HCT116 (cell line): ENCODE measurements at regions not wholly inside any gene's neighbourhood (a gene's known extent, or its start where the extent isn't known, plus 50 kb on each side); places are given as distances from the start of the nearest gene placed in this dataset.

Experiments used
- ATAC-seq: fragments of 200-7000 bp; cut with Tn5 transposase; 2 replicates; pipeline ENCODE4 v1.9.1; 2020; ENCODE audit warnings: mild to moderate bottlenecking, moderate library complexity
- BruUV-seq: library from RNA; stranded (reverse); fragments of 400-500 nt; replicated peaks from 2 replicates; lab custom pipeline; 2021; lab: Mats Ljungman, UMichigan
- CTCF ChIA-PET: fragments of 300-600 bp; sonication (Branson Sonifier 250); formaldehyde crosslinking; loops from one replicate; lab custom pipeline; 2021; ENCODE audit warnings: antibody characterized with exemption; lab: Charles Lee
- POLR2A ChIA-PET: fragments of 300-600, 350-600 bp; sonication (Branson Sonifier 250); formaldehyde crosslinking; loops from one replicate; lab custom pipeline; 2021; ENCODE audit warnings: antibody characterized with exemption; lab: Charles Lee
- RAD21 ChIA-PET, 2 experiments: fragments of 300-600 bp; sonication (Branson Sonifier 250); formaldehyde crosslinking; loops; one replicate each; lab custom pipeline; 2023; ENCODE audit warnings: low total read pairs in 2 of 2; ENCODE audit not compliant: uncharacterized antibody in 2 of 2, unreplicated experiment in 2 of 2, low non-redundant PET in 1 of 2; lab: Charles Lee
- DNase-seq: peaks from one replicate; pipeline ENCODE4 v3.0.0-alpha.2; 2010; ENCODE audit warnings: low read depth, low spot score
- H2AFZ ChIP-seq: fragments of 200-600 bp; shearing (Covaris generic), sonication (generic); 2 replicates; pipeline ENCODE4 v1.6.1; 2017; ENCODE audit warnings: low read depth, mixed run types, mixed read lengths, antibody characterized with exemption, low read length; ENCODE audit not compliant: poor library complexity, severe bottlenecking
- H3K27ac ChIP-seq: 2 replicates; pipeline ENCODE4 v1.5.1; 2012; ENCODE audit warnings: low read depth, low read length
- H3K27me3 ChIP-seq: fragments of 200-600 bp; sonication (generic); 2 replicates; pipeline ENCODE4 v1.6.1; 2016; ENCODE audit warnings: mixed run types, low read length, mixed read lengths; ENCODE audit not compliant: insufficient read depth
- H3K36me3 ChIP-seq, 2 experiments: fragments of 200-500 bp in 1 of 2; fragments of 200-600 bp in 1 of 2; sonication (Bioruptor generic) in 1 of 2; sonication (generic) in 1 of 2; 2 replicates each; pipeline versions ENCODE4 v1.5.1 to v1.6.1; 2014 to 2016; ENCODE audit warnings: low read length in 2 of 2, inconsistent platforms in 1 of 2, mixed read lengths in 1 of 2, mixed run types in 1 of 2; ENCODE audit not compliant: insufficient read depth in 2 of 2, control insufficient read depth in 1 of 2
- H3K4me1 ChIP-seq, 2 experiments: fragments of 200-600 bp in 1 of 2; sonication (generic) in 1 of 2; 2 replicates each; pipeline versions ENCODE4 v1.5.1 to v1.6.1; 2012 to 2017; ENCODE audit warnings: low read length in 2 of 2, inconsistent platforms in 1 of 2, mild to moderate bottlenecking in 1 of 2, mixed read lengths in 1 of 2, mixed run types in 1 of 2, moderate library complexity in 1 of 2; ENCODE audit not compliant: insufficient read depth in 2 of 2, control insufficient read depth in 1 of 2
- H3K4me2 ChIP-seq: fragments of 200-600 bp; sonication (generic); 2 replicates; pipeline ENCODE4 v1.6.1; 2017; ENCODE audit warnings: mixed run types, low read length, mixed read lengths
- H3K4me3 ChIP-seq, 2 experiments: fragments of 200-600 bp in 1 of 2; sonication (generic) in 1 of 2; replicated peaks in 1 of 2; 2 replicates each; pipeline ENCODE4 v1.5.1; 2011 to 2016; ENCODE audit warnings: low read length in 2 of 2, control low read depth in 1 of 2, low read depth in 1 of 2, mild to moderate bottlenecking in 1 of 2, mixed read lengths in 1 of 2, mixed run types in 1 of 2
- H3K79me2 ChIP-seq: fragments of 200-600 bp; sonication (generic); 2 replicates; pipeline ENCODE4 v1.6.1; 2017; ENCODE audit warnings: mild to moderate bottlenecking, mixed run types, low read length, moderate library complexity, mixed read lengths; ENCODE audit not compliant: insufficient read depth
- H3K9ac ChIP-seq: fragments of 200-600 bp; sonication (generic); 2 replicates; pipeline ENCODE4 v1.6.1; 2016; ENCODE audit warnings: low read length, mixed read lengths
- H3K9me2 ChIP-seq: fragments of 200-600 bp; sonication (generic), shearing (Covaris generic); 2 replicates; pipeline ENCODE4 v1.6.1; 2017; ENCODE audit warnings: mixed run types, mild to moderate bottlenecking, moderate library complexity; ENCODE audit not compliant: insufficient read depth
- H3K9me3 ChIP-seq, 2 experiments: fragments of 200-500 bp in 1 of 2; fragments of 200-600 bp in 1 of 2; sonication (Bioruptor generic) in 1 of 2; sonication (generic) in 1 of 2; 2 replicates each; pipeline ENCODE4 v1.6.1; 2014 to 2017; ENCODE audit warnings: low read length in 2 of 2, mixed read lengths in 2 of 2, inconsistent platforms in 1 of 2, low read depth in 1 of 2, mild to moderate bottlenecking in 1 of 2, mixed run types in 1 of 2, moderate library complexity in 1 of 2; ENCODE audit not compliant: control insufficient read depth in 1 of 2, insufficient read depth in 1 of 2
- H4K20me1 ChIP-seq: fragments of 200-600 bp; sonication (generic), shearing (Covaris generic); 2 replicates; pipeline ENCODE4 v1.6.1; 2017; ENCODE audit warnings: mixed run types, mild to moderate bottlenecking, moderate library complexity; ENCODE audit not compliant: insufficient read depth
- EZH2 ChIP-seq: fragments of 200-600 bp; sonication (generic); IDR thresholded peaks from 2 replicates; pipeline ENCODE4 v1.6.1; 2017; ENCODE audit warnings: antibody characterized with exemption, mixed run types
- EZH2phosphoT487 ChIP-seq: fragments of 200-600 bp; IDR thresholded peaks from 2 replicates; pipeline ENCODE4 v1.6.1; 2018; ENCODE audit warnings: antibody characterized with exemption, borderline replicate concordance
- FOSL1 ChIP-seq: IDR thresholded peaks from 2 replicates; pipeline ENCODE4 v1.6.1; 2012; ENCODE audit warnings: low read depth
- POLR2AphosphoS5 ChIP-seq: IDR thresholded peaks from 2 replicates; pipeline ENCODE4 v1.6.1; 2011; ENCODE audit warnings: mild to moderate bottlenecking, low read depth, low read length, moderate library complexity
- RAD21 ChIP-seq: IDR thresholded peaks from 2 replicates; pipeline ENCODE4 v1.6.1; 2012; ENCODE audit warnings: low read depth, mild to moderate bottlenecking
- SIN3A ChIP-seq: IDR thresholded peaks from 2 replicates; pipeline ENCODE4 v1.6.1; 2012; ENCODE audit warnings: low read depth
- SP1 ChIP-seq: IDR thresholded peaks from 2 replicates; pipeline ENCODE4 v1.6.1; 2012; ENCODE audit warnings: low read depth
- YY1 ChIP-seq: IDR thresholded peaks from 2 replicates; pipeline ENCODE4 v1.6.1; 2011; ENCODE audit warnings: low read length, low read depth, moderate library complexity, mild to moderate bottlenecking; ENCODE audit not compliant: insufficient replicate concordance; ENCODE audit errors: extremely low read depth
- ZNF274 ChIP-seq: fragments of 200-500 bp; sonication (Bioruptor generic); IDR thresholded peaks from 2 replicates; pipeline ENCODE4 v1.6.1; 2014; ENCODE audit warnings: mild to moderate bottlenecking, low read depth, low read length, inconsistent platforms
- intact Hi-C: fragments of 100-400 bp; cut with micrococcal nuclease; formaldehyde crosslinking; loops from 2 replicates; pipeline ENCODE4 v1.10.0; 2022
- TF ChIP-seq, protein P1 (sequence below): IDR thresholded peaks from 2 replicates; pipeline ENCODE4 v1.6.1; 2011; ENCODE audit warnings: mild to moderate bottlenecking, low read length, moderate library complexity; ENCODE audit not compliant: insufficient replicate concordance; ENCODE audit errors: extremely low read depth
- TF ChIP-seq, protein P2 (sequence below): IDR thresholded peaks from 2 replicates; pipeline ENCODE4 v1.6.1; 2012; ENCODE audit warnings: low read depth

DNA sequence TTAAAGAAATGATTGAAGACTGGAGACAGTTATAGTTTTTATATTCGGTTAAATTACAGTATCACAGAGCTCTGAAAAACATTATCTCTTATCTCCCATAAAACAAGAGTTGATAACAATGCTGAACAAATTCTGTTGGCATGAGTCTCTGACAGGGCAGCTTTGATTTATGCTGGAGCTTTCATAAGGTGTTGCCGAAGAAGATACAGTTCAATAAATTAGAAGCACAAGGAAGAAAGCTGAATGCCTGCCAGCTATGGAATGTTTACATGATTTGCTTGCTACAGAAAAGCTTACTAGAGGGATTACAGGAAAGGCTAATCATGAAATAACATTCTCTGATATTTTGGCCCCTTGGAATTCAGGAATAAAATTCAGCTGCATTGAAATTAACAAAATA is 431.9 kb upstream of the GJE1 start:
- Histone ChIP-seq H3K27ac (no peak overlapping the region), H3K9ac (no peak overlapping the region), H3K36me3 (no peaks in the 10 kb centered on the region), H3K9me3 (no peaks in the 10 kb centered on the region), H2AFZ (peak overlapping the region; percentile 8), H3K9me2 (no peaks in the 10 kb centered on the region), H3K79me2 (no peaks in the 10 kb centered on the region), H3K4me1 (no peaks in the 10 kb centered on the region), H4K20me1 (no peaks in the 10 kb centered on the region), H3K27me3 (no peaks in the 10 kb centered on the region), H3K4me2 (no peak overlapping the region), H3K4me3 (no peak overlapping the region)
- ChIA-PET CTCF (no interaction called here), RAD21 (no interaction called here), POLR2A (no interaction called here)
- DNase-seq, result no peak
- no TSS peak for BruUV-seq
- intact Hi-C loops, result no loop called here
- TF ChIP-seq ZNF274 (no peak), YY1 (no peak), RAD21 (no peak), EZH2 (no peak), SIN3A (no peak), FOSL1 (no peak)
- TF ChIP-seq, protein P1, sequence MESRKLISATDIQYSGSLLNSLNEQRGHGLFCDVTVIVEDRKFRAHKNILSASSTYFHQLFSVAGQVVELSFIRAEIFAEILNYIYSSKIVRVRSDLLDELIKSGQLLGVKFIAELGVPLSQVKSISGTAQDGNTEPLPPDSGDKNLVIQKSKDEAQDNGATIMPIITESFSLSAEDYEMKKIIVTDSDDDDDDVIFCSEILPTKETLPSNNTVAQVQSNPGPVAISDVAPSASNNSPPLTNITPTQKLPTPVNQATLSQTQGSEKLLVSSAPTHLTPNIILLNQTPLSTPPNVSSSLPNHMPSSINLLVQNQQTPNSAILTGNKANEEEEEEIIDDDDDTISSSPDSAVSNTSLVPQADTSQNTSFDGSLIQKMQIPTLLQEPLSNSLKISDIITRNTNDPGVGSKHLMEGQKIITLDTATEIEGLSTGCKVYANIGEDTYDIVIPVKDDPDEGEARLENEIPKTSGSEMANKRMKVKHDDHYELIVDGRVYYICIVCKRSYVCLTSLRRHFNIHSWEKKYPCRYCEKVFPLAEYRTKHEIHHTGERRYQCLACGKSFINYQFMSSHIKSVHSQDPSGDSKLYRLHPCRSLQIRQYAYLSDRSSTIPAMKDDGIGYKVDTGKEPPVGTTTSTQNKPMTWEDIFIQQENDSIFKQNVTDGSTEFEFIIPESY, result no peak
- no peak for ATAC-seq

DNA sequence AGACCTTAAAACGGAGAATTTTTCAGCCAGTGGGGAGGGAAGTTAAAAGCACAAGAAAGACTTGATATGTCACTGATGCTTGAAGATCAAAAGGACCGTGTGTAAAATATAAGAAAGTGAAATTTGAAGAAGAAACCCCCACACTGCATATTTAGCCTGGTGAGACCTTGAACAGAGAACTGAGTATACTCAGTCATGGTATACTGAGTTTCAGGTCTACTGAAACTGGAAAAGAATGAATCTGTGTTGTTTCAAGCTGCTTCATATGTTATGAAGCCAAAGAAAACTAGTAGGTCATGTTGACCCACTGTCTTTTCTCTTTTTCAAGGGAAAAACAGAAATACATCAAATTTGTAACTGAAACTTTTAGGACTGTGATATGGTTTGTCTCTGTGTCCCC is 443.8 kb upstream of the GJE1 start:
- no peaks in the 10 kb centered on the region for H4K20me1 ChIP-seq
- H3K79me2 ChIP-seq, result no peaks in the 10 kb centered on the region
- no peak overlapping the region for H3K4me2 ChIP-seq
- no peak overlapping the region for H2AFZ ChIP-seq
- ATAC-seq, result no peak
- no peak for TF ChIP-seq POLR2AphosphoS5
- no peak for TF ChIP-seq YY1
- TF ChIP-seq, protein P1, result no peak
- TF ChIP-seq, protein P2, sequence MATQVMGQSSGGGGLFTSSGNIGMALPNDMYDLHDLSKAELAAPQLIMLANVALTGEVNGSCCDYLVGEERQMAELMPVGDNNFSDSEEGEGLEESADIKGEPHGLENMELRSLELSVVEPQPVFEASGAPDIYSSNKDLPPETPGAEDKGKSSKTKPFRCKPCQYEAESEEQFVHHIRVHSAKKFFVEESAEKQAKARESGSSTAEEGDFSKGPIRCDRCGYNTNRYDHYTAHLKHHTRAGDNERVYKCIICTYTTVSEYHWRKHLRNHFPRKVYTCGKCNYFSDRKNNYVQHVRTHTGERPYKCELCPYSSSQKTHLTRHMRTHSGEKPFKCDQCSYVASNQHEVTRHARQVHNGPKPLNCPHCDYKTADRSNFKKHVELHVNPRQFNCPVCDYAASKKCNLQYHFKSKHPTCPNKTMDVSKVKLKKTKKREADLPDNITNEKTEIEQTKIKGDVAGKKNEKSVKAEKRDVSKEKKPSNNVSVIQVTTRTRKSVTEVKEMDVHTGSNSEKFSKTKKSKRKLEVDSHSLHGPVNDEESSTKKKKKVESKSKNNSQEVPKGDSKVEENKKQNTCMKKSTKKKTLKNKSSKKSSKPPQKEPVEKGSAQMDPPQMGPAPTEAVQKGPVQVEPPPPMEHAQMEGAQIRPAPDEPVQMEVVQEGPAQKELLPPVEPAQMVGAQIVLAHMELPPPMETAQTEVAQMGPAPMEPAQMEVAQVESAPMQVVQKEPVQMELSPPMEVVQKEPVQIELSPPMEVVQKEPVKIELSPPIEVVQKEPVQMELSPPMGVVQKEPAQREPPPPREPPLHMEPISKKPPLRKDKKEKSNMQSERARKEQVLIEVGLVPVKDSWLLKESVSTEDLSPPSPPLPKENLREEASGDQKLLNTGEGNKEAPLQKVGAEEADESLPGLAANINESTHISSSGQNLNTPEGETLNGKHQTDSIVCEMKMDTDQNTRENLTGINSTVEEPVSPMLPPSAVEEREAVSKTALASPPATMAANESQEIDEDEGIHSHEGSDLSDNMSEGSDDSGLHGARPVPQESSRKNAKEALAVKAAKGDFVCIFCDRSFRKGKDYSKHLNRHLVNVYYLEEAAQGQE, result no peak
- TF ChIP-seq SP1, result no peak
- no peak for TF ChIP-seq EZH2phosphoT487
- TF ChIP-seq, all 23 proteins: peak for 0
- Histone ChIP-seq H3K9me3 (no peaks in the 10 kb centered on the region), H3K9me2 (no peaks in the 10 kb centered on the region), H3K9ac (no peak overlapping the region), H3K4me1 (no peaks in the 10 kb centered on the region), H3K4me3 (no peak overlapping the region), H3K27me3 (no peaks in the 10 kb centered on the region), H3K27ac (no peak overlapping the region), H3K36me3 (no peaks in the 10 kb centered on the region)
- ChIA-PET CTCF (no interaction called here), POLR2A (no interaction called here), RAD21 (no interaction called here)
- DNase-seq, result no peak
- no TSS peak for BruUV-seq
- intact Hi-C loops, result no loop called here
